ENCODE measurements at regions not wholly inside any gene's neighbourhood (a gene's known extent, or its start where the extent isn't known, plus 50 kb on each side); places are given as distances from the start of the nearest gene placed in this dataset.

GRCh38 chr17:72370819-72371218 lies 250.0 kb downstream of the SOX9 start:
- Histone ChIP-seq H3K4me3 (ENCODE audit: low read depth in 1 of 3, low read length in 3 of 3) (no peak overlapping the region), H3K27ac (ENCODE audit: low read depth in 1 of 2, low read length in 2 of 2) (no peak overlapping the region), H3K4me1 (ENCODE audit: control insufficient read depth in 4 of 4, insufficient read depth in 4 of 4, low read length in 3 of 4) (no peaks in the 10 kb centered on the region), H3K27me3 (ENCODE audit: control insufficient read depth in 4 of 4, insufficient read depth in 4 of 4, low read length in 3 of 4) (no peaks in the 10 kb centered on the region), H3K36me3 (ENCODE audit: control insufficient read depth in 4 of 4, insufficient read depth in 3 of 4, low read depth in 1 of 4, low read length in 3 of 4) (no peaks in the 10 kb centered on the region), H3K9me3 (ENCODE audit: control insufficient read depth in 4 of 4, low read length in 3 of 4) (no peaks in the 10 kb centered on the region), H3K9ac (ENCODE audit: low read depth in 1 of 2, low read length in 2 of 2) (no peak overlapping the region)
- DNase-seq (ENCODE audit: low spot score): no peak
- TF ChIP-seq RXRA (IDR thresholded peaks at IDR 0.05): no peak
- TF ChIP-seq ATF3 (IDR thresholded peaks at IDR 0.05): no peak
- TF ChIP-seq NR2F2 (IDR thresholded peaks at IDR 0.05): no peak
- no peak for TF ChIP-seq MAX (IDR thresholded peaks at IDR 0.05)
- TF ChIP-seq RAD21 (IDR thresholded peaks at IDR 0.05): no peak
- no peak for TF ChIP-seq HNF4A (conservative IDR thresholded peaks at IDR 0.05)
- TF ChIP-seq REST (IDR thresholded peaks at IDR 0.05): no peak
- no peak for TF ChIP-seq EGR1 (IDR thresholded peaks at IDR 0.05; ENCODE audit: low read depth in 2 of 2)
- WGBS: 88% methylated on average over 4 of the region's 4 CpGs

GRCh38 chr17:72372185-72372584 lies 251.4 kb downstream of the SOX9 start:
- DNase-seq (ENCODE audit: low spot score): no peak
- no peak overlapping the region for H3K27ac ChIP-seq (ENCODE audit: low read depth in 1 of 2, low read length in 2 of 2)
- no peak overlapping the region for H3K9ac ChIP-seq (ENCODE audit: low read depth in 1 of 2, low read length in 2 of 2)
- no peaks in the 10 kb centered on the region for H3K9me3 ChIP-seq (ENCODE audit: control insufficient read depth in 4 of 4, low read length in 3 of 4)
- 89% methylated on average over 10 of the region's 10 CpGs for WGBS
- H3K4me3 ChIP-seq (ENCODE audit: low read depth in 1 of 3, low read length in 3 of 3): no peak overlapping the region
- H3K27me3 ChIP-seq (ENCODE audit: control insufficient read depth in 4 of 4, insufficient read depth in 4 of 4, low read length in 3 of 4): no peaks in the 10 kb centered on the region
- TF ChIP-seq SP1 (IDR thresholded peaks at IDR 0.05): no peak
- no peak for TF ChIP-seq GABPA (IDR thresholded peaks at IDR 0.05 in 1 of 2, conservative IDR thresholded peaks at IDR 0.05 in 1 of 2)
- TF ChIP-seq ZBTB33 (IDR thresholded peaks at IDR 0.05): no peak
- no peak for TF ChIP-seq ATF3 (IDR thresholded peaks at IDR 0.05)
- TF ChIP-seq FOXA2 (IDR thresholded peaks at IDR 0.05): no peak
- no peak for TF ChIP-seq NR2F2 (IDR thresholded peaks at IDR 0.05)
- no peak for TF ChIP-seq YY1 (IDR thresholded peaks at IDR 0.05)
- TF ChIP-seq CTCF (IDR thresholded peaks at IDR 0.05; ENCODE audit: low read depth, low read length, missing input control): no peak
- no peak for TF ChIP-seq REST (IDR thresholded peaks at IDR 0.05)
- TF ChIP-seq MAX (IDR thresholded peaks at IDR 0.05): no peak
- no peak for TF ChIP-seq HNF4A (conservative IDR thresholded peaks at IDR 0.05)
- TF ChIP-seq FOXA1 (IDR thresholded peaks at IDR 0.05): no peak
- TF ChIP-seq EGR1 (IDR thresholded peaks at IDR 0.05; ENCODE audit: low read depth in 2 of 2): no peak
- TF ChIP-seq RAD21 (IDR thresholded peaks at IDR 0.05): no peak
- no peak for TF ChIP-seq HNF4G (IDR thresholded peaks at IDR 0.05)
- TF ChIP-seq RXRA (IDR thresholded peaks at IDR 0.05): no peak
- TF ChIP-seq JUND (IDR thresholded peaks at IDR 0.05): no peak
- no peak for TF ChIP-seq TAF1 (conservative IDR thresholded peaks at IDR 0.05)
- no peaks in the 10 kb centered on the region for H3K4me1 ChIP-seq (ENCODE audit: control insufficient read depth in 4 of 4, insufficient read depth in 4 of 4, low read length in 3 of 4)
- no peaks in the 10 kb centered on the region for H3K36me3 ChIP-seq (ENCODE audit: control insufficient read depth in 4 of 4, insufficient read depth in 3 of 4, low read depth in 1 of 4, low read length in 3 of 4)

All from liver (tissue), 8 donors.